NAMALWA (cell line): ENCODE measurements at regions not wholly inside any gene's neighbourhood (a gene's known extent, or its start where the extent isn't known, plus 50 kb on each side); places are given as distances from the start of the nearest gene placed in this dataset.
"Not testable (repeated sequence)": the region's sequence is repeated elsewhere in the genome, so short reads cannot be mapped to it uniquely, and the experiment has no call there.

ENCODE experiments used
- DNase-seq: peaks from one replicate; pipeline ENCODE4 v3.0.0-alpha.2; 2015; ENCODE audit warnings: low spot score

GRCh38 chr6:43934803-43935602 lies 165.0 kb downstream of the VEGFA start:
- DNase-seq: no peak

GRCh38 chr6:43934183-43934802 lies 164.3 kb downstream of the VEGFA start:
- no peak for DNase-seq

- no peak for DNase-seq
These were observed 163.3 kb downstream of the VEGFA start for GRCh38 chr6:43933148-43933885.

- no peak for DNase-seq
These were observed 162.5 kb downstream of the VEGFA start for GRCh38 chr6:43932259-43933147.

- DNase-seq: no peak
These were observed 161.2 kb downstream of the VEGFA start for GRCh38 chr6:43931201-43931600.

- DNase-seq: no peak
These were observed 160.6 kb downstream of the VEGFA start for GRCh38 chr6:43930440-43931154.

GRCh38 chr6:43929511-43929910 lies 159.5 kb downstream of the VEGFA start:
- no peak for DNase-seq

- DNase-seq: peak; percentile 19
These were observed 157.7 kb downstream of the VEGFA start for GRCh38 chr6:43927532-43928210.

- DNase-seq: no peak
These were observed 156.9 kb downstream of the VEGFA start for GRCh38 chr6:43926634-43927531.

- DNase-seq: not testable (repeated sequence)
These were observed 155.7 kb downstream of the VEGFA start for GRCh38 chr6:43925636-43926139.

- no peak for DNase-seq
These were observed 154.3 kb downstream of the VEGFA start for GRCh38 chr6:43924222-43924702.

GRCh38 chr6:43923376-43924221 lies 153.6 kb downstream of the VEGFA start:
- DNase-seq: no peak

GRCh38 chr6:43922426-43923375 lies 152.7 kb downstream of the VEGFA start:
- DNase-seq: no peak

- DNase-seq: no peak
These were observed 151.8 kb downstream of the VEGFA start for GRCh38 chr6:43921548-43922425.

- no peak for DNase-seq
These were observed 151.0 kb downstream of the VEGFA start for GRCh38 chr6:43921039-43921438.

GRCh38 chr6:43919774-43920173 lies 149.8 kb downstream of the VEGFA start:
- no peak for DNase-seq
